Vagina (tissue), 2 donors: ENCODE measurements at regions not wholly inside any gene's neighbourhood (a gene's known extent, or its start where the extent isn't known, plus 50 kb on each side); places are given as distances from the start of the nearest gene placed in this dataset.

Source experiments
- POLR2AphosphoS5 ChIP-seq, 2 donors: sonication (generic); formaldehyde crosslinking; IDR thresholded peaks; one replicate each; pipeline ENCODE4 v1.9.0; 2017; ENCODE audit warnings: antibody characterized with exemption in 2 of 2, mild to moderate bottlenecking in 2 of 2, low read depth in 1 of 2; ENCODE audit not compliant: insufficient read depth in 1 of 2
- TF ChIP-seq, protein P1 (sequence below), 3 experiments: fragments of 450-650 bp in 2 of 3; fragments of 200-600 bp in 1 of 3; sonication (generic) in 1 of 3; IDR thresholded peaks; one replicate each; pipeline ENCODE4 v1.5.1; 2017 to 2019; ENCODE audit warnings: antibody characterized with exemption in 3 of 3, mild to moderate bottlenecking in 2 of 3, moderate library complexity in 2 of 3

DNA sequence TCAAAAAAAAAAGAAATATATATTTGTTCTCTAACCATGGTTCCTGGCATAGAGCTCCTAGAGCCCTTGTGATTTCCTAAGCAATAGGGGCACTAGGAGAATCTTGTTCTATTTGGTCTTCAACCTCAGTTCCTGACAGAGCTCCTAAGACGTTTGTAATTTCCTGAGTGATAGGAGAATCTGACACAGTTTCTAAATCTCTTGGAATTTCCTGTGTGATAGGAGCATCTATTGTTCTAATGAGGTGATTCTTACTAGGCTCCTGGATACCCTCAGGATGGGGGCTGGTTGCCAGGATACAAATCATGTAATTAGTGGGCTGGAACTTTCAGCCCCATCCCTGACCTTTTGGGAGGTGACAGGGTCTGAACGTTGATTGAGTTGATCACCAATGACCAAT is 245.8 kb downstream of the ZEB2 start:
- TF ChIP-seq, protein P1, sequence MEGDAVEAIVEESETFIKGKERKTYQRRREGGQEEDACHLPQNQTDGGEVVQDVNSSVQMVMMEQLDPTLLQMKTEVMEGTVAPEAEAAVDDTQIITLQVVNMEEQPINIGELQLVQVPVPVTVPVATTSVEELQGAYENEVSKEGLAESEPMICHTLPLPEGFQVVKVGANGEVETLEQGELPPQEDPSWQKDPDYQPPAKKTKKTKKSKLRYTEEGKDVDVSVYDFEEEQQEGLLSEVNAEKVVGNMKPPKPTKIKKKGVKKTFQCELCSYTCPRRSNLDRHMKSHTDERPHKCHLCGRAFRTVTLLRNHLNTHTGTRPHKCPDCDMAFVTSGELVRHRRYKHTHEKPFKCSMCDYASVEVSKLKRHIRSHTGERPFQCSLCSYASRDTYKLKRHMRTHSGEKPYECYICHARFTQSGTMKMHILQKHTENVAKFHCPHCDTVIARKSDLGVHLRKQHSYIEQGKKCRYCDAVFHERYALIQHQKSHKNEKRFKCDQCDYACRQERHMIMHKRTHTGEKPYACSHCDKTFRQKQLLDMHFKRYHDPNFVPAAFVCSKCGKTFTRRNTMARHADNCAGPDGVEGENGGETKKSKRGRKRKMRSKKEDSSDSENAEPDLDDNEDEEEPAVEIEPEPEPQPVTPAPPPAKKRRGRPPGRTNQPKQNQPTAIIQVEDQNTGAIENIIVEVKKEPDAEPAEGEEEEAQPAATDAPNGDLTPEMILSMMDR (IDR thresholded peaks at IDR 0.05), result no peak
- no peak for TF ChIP-seq POLR2AphosphoS5 (IDR thresholded peaks at IDR 0.05; ENCODE audit: insufficient read depth in 1 of 2, low read depth in 1 of 2)
